DND-41 (cell line): ENCODE measurements at regions not wholly inside any gene's neighbourhood (a gene's known extent, or its start where the extent isn't known, plus 50 kb on each side); places are given as distances from the start of the nearest gene placed in this dataset.

ENCODE experiments used
- EZH2 ChIP-seq: IDR thresholded peaks from 3 replicates; pipeline ENCODE4 v1.6.1; 2012; ENCODE audit warnings: borderline replicate concordance, low read depth, mild to moderate bottlenecking, moderate library complexity, low read length, inconsistent platforms; ENCODE audit not compliant: severe bottlenecking
- TF ChIP-seq, protein P1 (sequence below): IDR thresholded peaks from 2 replicates; pipeline ENCODE4 v1.5.1; 2012; ENCODE audit warnings: borderline replicate concordance, low read length, moderate library complexity, mild to moderate bottlenecking; ENCODE audit not compliant: poor library complexity, severe bottlenecking; ENCODE audit errors: extremely low read depth

DNA sequence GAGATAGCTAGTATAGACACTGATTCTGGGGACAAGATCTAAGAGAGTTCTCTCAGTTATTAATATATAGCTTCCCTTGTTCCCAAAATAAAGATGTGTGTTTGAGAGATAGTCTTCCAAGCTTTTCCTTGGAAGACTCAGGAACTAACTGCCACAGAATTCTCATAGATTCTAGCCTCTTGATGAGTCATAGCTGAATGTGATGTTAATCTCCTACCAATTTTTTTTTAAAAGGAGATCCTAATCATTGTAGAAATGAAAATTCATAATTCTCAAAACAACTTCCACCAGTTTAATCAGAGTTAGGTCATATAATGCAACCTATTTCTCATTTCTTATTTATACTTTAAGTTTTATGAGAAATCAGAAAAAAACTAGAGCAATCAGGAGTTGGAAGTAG, 148.8 kb downstream of the JRKL start:
- TF ChIP-seq, protein P1, sequence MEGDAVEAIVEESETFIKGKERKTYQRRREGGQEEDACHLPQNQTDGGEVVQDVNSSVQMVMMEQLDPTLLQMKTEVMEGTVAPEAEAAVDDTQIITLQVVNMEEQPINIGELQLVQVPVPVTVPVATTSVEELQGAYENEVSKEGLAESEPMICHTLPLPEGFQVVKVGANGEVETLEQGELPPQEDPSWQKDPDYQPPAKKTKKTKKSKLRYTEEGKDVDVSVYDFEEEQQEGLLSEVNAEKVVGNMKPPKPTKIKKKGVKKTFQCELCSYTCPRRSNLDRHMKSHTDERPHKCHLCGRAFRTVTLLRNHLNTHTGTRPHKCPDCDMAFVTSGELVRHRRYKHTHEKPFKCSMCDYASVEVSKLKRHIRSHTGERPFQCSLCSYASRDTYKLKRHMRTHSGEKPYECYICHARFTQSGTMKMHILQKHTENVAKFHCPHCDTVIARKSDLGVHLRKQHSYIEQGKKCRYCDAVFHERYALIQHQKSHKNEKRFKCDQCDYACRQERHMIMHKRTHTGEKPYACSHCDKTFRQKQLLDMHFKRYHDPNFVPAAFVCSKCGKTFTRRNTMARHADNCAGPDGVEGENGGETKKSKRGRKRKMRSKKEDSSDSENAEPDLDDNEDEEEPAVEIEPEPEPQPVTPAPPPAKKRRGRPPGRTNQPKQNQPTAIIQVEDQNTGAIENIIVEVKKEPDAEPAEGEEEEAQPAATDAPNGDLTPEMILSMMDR, result no peak
- TF ChIP-seq EZH2, result no peak
